NB4 (cell line): ENCODE measurements at regions not wholly inside any gene's neighbourhood (a gene's known extent, or its start where the extent isn't known, plus 50 kb on each side); places are given as distances from the start of the nearest gene placed in this dataset.

Experiments used
- MYC ChIP-seq: IDR thresholded peaks from 2 replicates; pipeline ENCODE4 v1.6.1; 2011; ENCODE audit warnings: low read depth, low read length
- POLR2A ChIP-seq: IDR thresholded peaks from 2 replicates; pipeline ENCODE4 v1.6.1; 2011; ENCODE audit warnings: mild to moderate bottlenecking; ENCODE audit not compliant: insufficient read length; ENCODE audit errors: extremely low read depth
- TF ChIP-seq, protein P1 (sequence below): IDR thresholded peaks from one replicate; pipeline ENCODE4 v1.5.1; 2012; ENCODE audit warnings: low read depth, low read length
- TF ChIP-seq, protein P2 (sequence below): IDR thresholded peaks from 2 replicates; pipeline ENCODE4 v1.6.1; 2011; ENCODE audit warnings: low read depth, low read length

GRCh38 chr2:4499316-4500030 lies 796.1 kb downstream of the DCDC2C start:
- TF ChIP-seq MYC (no peak), POLR2A (no peak)
- TF ChIP-seq, protein P1, sequence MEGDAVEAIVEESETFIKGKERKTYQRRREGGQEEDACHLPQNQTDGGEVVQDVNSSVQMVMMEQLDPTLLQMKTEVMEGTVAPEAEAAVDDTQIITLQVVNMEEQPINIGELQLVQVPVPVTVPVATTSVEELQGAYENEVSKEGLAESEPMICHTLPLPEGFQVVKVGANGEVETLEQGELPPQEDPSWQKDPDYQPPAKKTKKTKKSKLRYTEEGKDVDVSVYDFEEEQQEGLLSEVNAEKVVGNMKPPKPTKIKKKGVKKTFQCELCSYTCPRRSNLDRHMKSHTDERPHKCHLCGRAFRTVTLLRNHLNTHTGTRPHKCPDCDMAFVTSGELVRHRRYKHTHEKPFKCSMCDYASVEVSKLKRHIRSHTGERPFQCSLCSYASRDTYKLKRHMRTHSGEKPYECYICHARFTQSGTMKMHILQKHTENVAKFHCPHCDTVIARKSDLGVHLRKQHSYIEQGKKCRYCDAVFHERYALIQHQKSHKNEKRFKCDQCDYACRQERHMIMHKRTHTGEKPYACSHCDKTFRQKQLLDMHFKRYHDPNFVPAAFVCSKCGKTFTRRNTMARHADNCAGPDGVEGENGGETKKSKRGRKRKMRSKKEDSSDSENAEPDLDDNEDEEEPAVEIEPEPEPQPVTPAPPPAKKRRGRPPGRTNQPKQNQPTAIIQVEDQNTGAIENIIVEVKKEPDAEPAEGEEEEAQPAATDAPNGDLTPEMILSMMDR = no peak
- TF ChIP-seq, protein P2, sequence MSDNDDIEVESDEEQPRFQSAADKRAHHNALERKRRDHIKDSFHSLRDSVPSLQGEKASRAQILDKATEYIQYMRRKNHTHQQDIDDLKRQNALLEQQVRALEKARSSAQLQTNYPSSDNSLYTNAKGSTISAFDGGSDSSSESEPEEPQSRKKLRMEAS = no peak
